Pancreas (tissue), 10 donors: ENCODE measurements at regions not wholly inside any gene's neighbourhood (a gene's known extent, or its start where the extent isn't known, plus 50 kb on each side); places are given as distances from the start of the nearest gene placed in this dataset.

Experiments used
- ATAC-seq, 4 donors: fragments of 200-7000 bp; cut with Tn5 transposase; one replicate each; pipeline versions ENCODE4 v1.8.0 to v1.9.1; 2020; ENCODE audit warnings: mild to moderate bottlenecking in 4 of 4, moderate library complexity in 4 of 4
- DNase-seq, 6 donors: peaks; one replicate each; pipeline ENCODE4 v3.0.0-alpha.2; 2020
- FAIRE-seq: peaks from 2 replicates; lab custom pipeline; 2012; peaks lifted over from hg19 to GRCh38; lab: Jason Lieb, UNC
- H3K27ac ChIP-seq, 4 donors: fragments of 200-600 bp; sonication (generic); 1 replicate in 3 of 4; 2 replicates in 1 of 4; pipeline versions ENCODE4 v1.5.0 to v1.8.0; 2020
- H3K27me3 ChIP-seq, 4 donors: fragments of 200-600 bp; one replicate each; pipeline ENCODE4 v1.8.0; 2021
- H3K36me3 ChIP-seq, 3 donors: fragments of 200-600 bp; sonication (generic) in 1 of 3; one replicate each; pipeline versions ENCODE4 v1.5.0 to v1.8.0; 2020 to 2021
- H3K4me1 ChIP-seq, 3 donors: fragments of 200-600 bp; one replicate each; pipeline ENCODE4 v1.8.0; 2021
- H3K4me3 ChIP-seq, 4 donors: fragments of 200-600 bp; sonication (generic) in 2 of 4; one replicate each; pipeline versions ENCODE4 v1.5.0 to v1.8.0; 2020 to 2021
- H3K9me3 ChIP-seq, 4 donors: fragments of 200-600 bp; one replicate each; pipeline ENCODE4 v1.8.0; 2021
- WGBS, 2 donors: extraction: QIAGEN DNeasy Blood & Tissue Kit; methylation state at CpG; one replicate each; pipeline ENCODE4 v1.1.7; 2013; 5-methylcytosine and 5-hydroxymethylcytosine counted together
- intact Hi-C, 3 donors: fragments of 100-400 bp; cut with DNase I; formaldehyde crosslinking; loops; one replicate each; pipeline versions ENCODE4 v1.11.1 to v1.14.2; 2022
- TF ChIP-seq, protein P1 (sequence below), 4 donors: fragments of 200-600 bp; sonication (generic) in 3 of 4; IDR thresholded peaks; one replicate each; pipeline versions ENCODE4 v1.5.0 to v1.8.0; 2021; ENCODE audit warnings: antibody characterized with exemption in 4 of 4
- donor health status: healthy with polysubstance abuse.
- donor health status: DM: no; HTN: no; CAD: no; lungs with moderate emphysema.
- donor health status: DM: no; HTN: no; CAD: no.
- donor health status: control.
- donor health status: control.
- donor health status: Bipolar disorder and iron deficiency.
- donor health status: DM: yes; HTN: yes; CAD: no.
- donor health status: DM: no; HTN: no; CAD: no.
- donor health status: DM: no; HTN: no; CAD: no.
- donor health status: DM: yes; HTN: yes; CAD: no.

GRCh38 chr14:30297876-30298795, 260.8 kb upstream of the G2E3 start:
- Histone ChIP-seq H3K27ac (no peak overlapping the region), H3K4me3 (no peak overlapping the region), H3K4me1 (no peaks in the 10 kb centered on the region), H3K27me3 (no peaks in the 10 kb centered on the region), H3K36me3 (no peaks in the 10 kb centered on the region), H3K9me3 (no peaks in the 10 kb centered on the region)
- intact Hi-C loops, result no loop called here
- no peak for DNase-seq
- no peak for ATAC-seq
- FAIRE-seq, result no peak
- TF ChIP-seq, protein P1, sequence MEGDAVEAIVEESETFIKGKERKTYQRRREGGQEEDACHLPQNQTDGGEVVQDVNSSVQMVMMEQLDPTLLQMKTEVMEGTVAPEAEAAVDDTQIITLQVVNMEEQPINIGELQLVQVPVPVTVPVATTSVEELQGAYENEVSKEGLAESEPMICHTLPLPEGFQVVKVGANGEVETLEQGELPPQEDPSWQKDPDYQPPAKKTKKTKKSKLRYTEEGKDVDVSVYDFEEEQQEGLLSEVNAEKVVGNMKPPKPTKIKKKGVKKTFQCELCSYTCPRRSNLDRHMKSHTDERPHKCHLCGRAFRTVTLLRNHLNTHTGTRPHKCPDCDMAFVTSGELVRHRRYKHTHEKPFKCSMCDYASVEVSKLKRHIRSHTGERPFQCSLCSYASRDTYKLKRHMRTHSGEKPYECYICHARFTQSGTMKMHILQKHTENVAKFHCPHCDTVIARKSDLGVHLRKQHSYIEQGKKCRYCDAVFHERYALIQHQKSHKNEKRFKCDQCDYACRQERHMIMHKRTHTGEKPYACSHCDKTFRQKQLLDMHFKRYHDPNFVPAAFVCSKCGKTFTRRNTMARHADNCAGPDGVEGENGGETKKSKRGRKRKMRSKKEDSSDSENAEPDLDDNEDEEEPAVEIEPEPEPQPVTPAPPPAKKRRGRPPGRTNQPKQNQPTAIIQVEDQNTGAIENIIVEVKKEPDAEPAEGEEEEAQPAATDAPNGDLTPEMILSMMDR (IDR thresholded peaks at IDR 0.05), result no peak
- WGBS, 2 donors, result 59 to 62% methylated on average over 10 of the region's 10 CpGs

GRCh38 chr14:30299915-30300314, 259.0 kb upstream of the G2E3 start:
- Histone ChIP-seq H3K9me3 (no peaks in the 10 kb centered on the region), H3K36me3 (no peaks in the 10 kb centered on the region), H3K4me1 (no peaks in the 10 kb centered on the region), H3K27ac (no peak overlapping the region), H3K4me3 (no peak overlapping the region), H3K27me3 (no peaks in the 10 kb centered on the region)
- intact Hi-C loops, result no loop called here
- 77 to 84% methylated on average over 8 of the region's 8 CpGs for WGBS, 2 donors
- TF ChIP-seq, protein P1 (IDR thresholded peaks at IDR 0.05), result no peak
- FAIRE-seq (no peak), DNase-seq (no peak), ATAC-seq (no peak)

GRCh38 chr14:30303350-30303749, 255.6 kb upstream of the G2E3 start:
- Histone ChIP-seq H3K4me1 (no peaks in the 10 kb centered on the region), H3K27me3 (no peaks in the 10 kb centered on the region), H3K36me3 (no peaks in the 10 kb centered on the region), H3K4me3 (no peak overlapping the region), H3K27ac (no peak overlapping the region), H3K9me3 (no peaks in the 10 kb centered on the region)
- no peak for ATAC-seq
- TF ChIP-seq, protein P1 (IDR thresholded peaks at IDR 0.05), result no peak
- WGBS, 2 donors, result 88 to 89% methylated on average over 1 of the region's 1 CpG
- intact Hi-C loops, result no loop called here
- no peak for DNase-seq
- FAIRE-seq, result no peak

DNA sequence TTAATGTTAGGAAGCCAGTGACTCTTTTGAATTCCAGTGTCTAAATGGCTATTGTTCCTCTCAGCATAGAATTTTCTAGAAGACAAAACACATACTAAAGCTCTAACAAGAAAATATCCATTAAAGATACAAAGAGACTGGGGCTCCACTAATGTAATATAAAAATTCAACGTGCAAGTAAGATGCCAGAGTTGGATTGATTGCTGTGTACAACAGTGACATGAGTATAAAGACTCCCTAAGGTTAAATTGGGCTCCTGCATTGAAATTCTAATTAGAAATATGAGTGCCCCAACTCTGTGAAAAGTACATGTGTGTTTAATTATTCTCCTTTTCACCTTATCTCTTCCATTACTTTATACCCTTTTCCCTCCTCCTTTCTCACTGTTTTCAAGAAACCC, 253.6 kb upstream of the G2E3 start:
- DNase-seq (no peak), ATAC-seq (no peak), FAIRE-seq (no peak)
- intact Hi-C loops, result no loop called here
- H3K4me3 ChIP-seq, result no peak overlapping the region
- H3K9me3 ChIP-seq, result no peaks in the 10 kb centered on the region
- no peak overlapping the region for H3K27ac ChIP-seq
- TF ChIP-seq, protein P1 (IDR thresholded peaks at IDR 0.05), result no peak
- H3K27me3 ChIP-seq, result no peaks in the 10 kb centered on the region
- no peaks in the 10 kb centered on the region for H3K4me1 ChIP-seq
- no peaks in the 10 kb centered on the region for H3K36me3 ChIP-seq
- WGBS, 2 donors, result 56 to 71% methylated on average over 1 of the region's 1 CpG

- Histone ChIP-seq H3K27me3 (no peaks in the 10 kb centered on the region), H3K4me3 (no peak overlapping the region), H3K27ac (no peak overlapping the region), H3K36me3 (no peaks in the 10 kb centered on the region), H3K4me1 (no peaks in the 10 kb centered on the region), H3K9me3 (no peaks in the 10 kb centered on the region)
- DNase-seq (no peak), ATAC-seq (no peak), FAIRE-seq (no peak)
- 73 to 76% methylated on average over 2 of the region's 2 CpGs for WGBS, 2 donors
- intact Hi-C loops, result no loop called here
- TF ChIP-seq, protein P1 (IDR thresholded peaks at IDR 0.05), result no peak
These were observed 249.6 kb upstream of the G2E3 start for GRCh38 chr14:30309405-30309804.
